Type B pancreatic cell (in vitro differentiated cells): ENCODE measurements at regions not wholly inside any gene's neighbourhood (a gene's known extent, or its start where the extent isn't known, plus 50 kb on each side); places are given as distances from the start of the nearest gene placed in this dataset.
A peak's percentile ranks its signal among the peaks of the same experiment; 100 is the strongest.
"Not testable (repeated sequence)": the region's sequence is repeated elsewhere in the genome, so short reads cannot be mapped to it uniquely, and the experiment has no call there.

Experiments used
- DNase-seq: peaks from one replicate; pipeline ENCODE4 v3.0.0; 2021; ENCODE audit warnings: mixed read lengths; ENCODE audit not compliant: unreplicated experiment; ENCODE audit errors: extremely low spot score
- H3K27ac Mint-ChIP-seq: 2 replicates; pipeline ENCODE4 v1.8.0; 2021; ENCODE audit warnings: mild to moderate bottlenecking, mixed read lengths
- H3K27me3 Mint-ChIP-seq: 2 replicates; pipeline ENCODE4 v1.8.0; 2021; ENCODE audit warnings: mixed read lengths
- H3K36me3 Mint-ChIP-seq: 2 replicates; pipeline ENCODE4 v1.8.0; 2021; ENCODE audit warnings: mixed read lengths
- H3K4me1 Mint-ChIP-seq: one replicate; pipeline ENCODE4 v1.8.0; 2021; ENCODE audit warnings: mixed read lengths; ENCODE audit not compliant: unreplicated experiment
- H3K4me3 Mint-ChIP-seq: 2 replicates; pipeline ENCODE4 v1.8.0; 2021; ENCODE audit warnings: mild to moderate bottlenecking, mixed read lengths
- H3K9me3 Mint-ChIP-seq: 2 replicates; pipeline ENCODE4 v1.8.0; 2021; ENCODE audit warnings: mixed read lengths

DNA sequence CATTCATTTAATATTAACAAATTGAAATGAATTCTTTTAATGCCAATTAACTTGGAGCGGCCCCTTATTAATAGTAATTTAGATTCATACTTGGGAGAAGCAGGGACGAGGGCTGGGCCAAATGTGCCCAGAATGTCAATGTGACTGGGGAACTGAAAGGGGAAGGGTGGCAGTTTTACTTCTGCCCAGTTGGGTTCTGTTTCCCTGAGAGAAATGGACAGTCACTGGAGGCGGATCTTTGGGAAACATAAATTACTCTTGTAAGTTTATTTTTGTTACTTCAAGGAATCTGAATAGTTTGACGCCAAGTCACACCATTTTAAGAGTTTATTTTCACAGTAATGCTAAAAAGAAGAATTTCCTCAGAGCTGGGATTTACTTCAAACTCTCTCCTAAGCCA lies 432.1 kb downstream of the CNTNAP3B start:
- DNase-seq = not testable (repeated sequence)

DNA sequence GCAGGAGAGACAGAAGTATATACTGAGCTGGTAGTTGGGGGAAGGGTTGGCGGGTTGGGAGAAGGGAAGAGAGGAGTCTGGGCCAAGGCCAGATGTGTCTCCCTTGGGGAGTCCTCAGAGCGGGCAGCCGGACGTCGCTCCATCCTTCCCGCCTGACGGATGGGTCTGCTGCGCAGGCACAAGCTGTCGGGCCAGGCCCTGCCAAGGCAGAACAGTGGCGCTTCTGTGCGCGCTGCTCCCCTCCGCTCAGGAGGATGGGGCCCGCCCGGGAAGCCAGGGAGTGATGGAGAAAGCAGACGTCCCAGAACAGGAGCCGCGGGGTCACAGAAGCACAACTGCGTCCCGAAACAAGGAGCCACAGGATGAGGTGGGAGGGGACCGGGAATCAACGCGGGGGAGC lies 449.9 kb downstream of the CNTNAP3B start:
- DNase-seq = not testable (repeated sequence)

More for the DNA sequence above, 432.1 kb downstream of the CNTNAP3B start:
- not testable (repeated sequence) for H3K27me3 Mint-ChIP-seq, H3K9me3 Mint-ChIP-seq, H3K36me3 Mint-ChIP-seq, H3K27ac Mint-ChIP-seq, H3K4me1 Mint-ChIP-seq, H3K4me3 Mint-ChIP-seq

DNA sequence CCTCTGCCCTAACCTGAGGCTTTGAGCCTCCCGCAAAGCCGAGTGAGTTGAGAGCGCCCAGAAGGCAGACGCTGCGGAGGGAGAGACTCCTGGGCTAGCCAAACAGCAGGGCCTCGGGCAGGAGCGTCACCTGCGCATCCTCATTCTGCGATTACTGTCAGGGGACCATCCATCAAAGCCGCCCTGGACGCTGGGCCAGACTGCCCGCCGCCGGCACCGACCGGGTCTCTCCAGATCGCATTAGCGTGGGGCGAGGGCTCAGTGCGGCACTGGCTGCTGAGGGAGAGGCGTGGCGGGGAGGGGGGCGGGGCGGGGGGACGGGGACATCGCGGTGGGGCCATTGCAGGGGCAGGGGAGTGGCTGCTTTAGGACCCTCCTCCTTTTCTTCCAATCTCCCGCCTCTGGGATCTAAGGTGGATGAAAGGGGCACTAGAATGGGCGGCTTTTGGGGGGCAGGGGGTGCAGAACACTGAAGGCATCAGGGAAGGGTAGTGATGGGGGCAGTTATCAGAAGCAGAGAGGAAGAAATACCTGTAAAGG lies 465.7 kb downstream of the CNTNAP3B start:
- H3K4me3 Mint-ChIP-seq, H3K27ac Mint-ChIP-seq, H3K9me3 Mint-ChIP-seq, DNase-seq, H3K4me1 Mint-ChIP-seq, H3K27me3 Mint-ChIP-seq, H3K36me3 Mint-ChIP-seq: not testable (repeated sequence)

More for the DNA sequence above, 449.9 kb downstream of the CNTNAP3B start:
- not testable (repeated sequence) for H3K4me1 Mint-ChIP-seq, H3K9me3 Mint-ChIP-seq, H3K4me3 Mint-ChIP-seq, H3K27me3 Mint-ChIP-seq, H3K36me3 Mint-ChIP-seq, H3K27ac Mint-ChIP-seq

DNA sequence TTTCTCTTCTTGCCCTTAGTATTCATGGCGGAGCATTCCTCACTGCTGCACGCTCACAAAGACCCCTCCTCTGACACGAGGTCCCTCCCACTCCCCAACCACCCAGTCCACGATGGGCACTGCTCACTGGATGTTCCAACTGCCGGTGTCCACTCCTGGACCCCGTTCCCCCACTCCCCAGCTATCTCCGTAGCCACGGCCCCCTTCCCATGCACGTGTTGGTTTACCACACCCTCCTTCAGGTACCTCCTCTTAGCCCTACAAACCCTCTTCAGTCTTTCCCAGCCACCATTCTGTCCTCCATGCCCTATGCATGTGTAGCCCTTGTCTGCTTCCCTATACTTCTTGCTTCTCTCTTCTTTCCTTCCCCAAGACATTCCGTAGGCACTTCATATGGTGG lies 469.6 kb upstream of the ZNG1F start:
- Mint-ChIP-seq H3K4me3 (peak overlapping the region; percentile 0), H3K4me1 (peaks cover 21% of the 10 kb centered on the region)
- H3K27ac Mint-ChIP-seq, H3K36me3 Mint-ChIP-seq, H3K9me3 Mint-ChIP-seq, DNase-seq, H3K27me3 Mint-ChIP-seq: not testable (repeated sequence)

DNA sequence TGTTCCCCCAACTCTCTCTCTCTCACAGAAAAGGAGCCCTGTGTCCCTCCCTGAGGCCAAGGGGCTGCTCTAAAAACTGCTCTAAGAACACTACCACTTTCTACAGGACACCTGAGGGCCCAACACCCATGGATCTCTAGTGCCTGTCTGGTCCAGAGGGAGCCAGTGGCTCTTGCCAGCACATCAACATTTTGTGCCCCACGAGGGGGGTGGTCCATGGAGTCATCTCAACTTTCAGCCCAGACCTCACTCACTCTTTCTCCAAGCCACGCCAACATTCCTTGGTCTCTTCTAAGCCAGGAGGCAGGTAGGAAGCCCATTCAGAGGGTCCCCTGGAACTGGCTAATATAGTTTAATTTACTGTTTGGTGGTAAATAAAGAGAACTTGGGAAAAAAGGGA lies 469.0 kb upstream of the ZNG1F start:
- not testable (repeated sequence) for H3K4me3 Mint-ChIP-seq, DNase-seq, H3K9me3 Mint-ChIP-seq, H3K27me3 Mint-ChIP-seq, H3K27ac Mint-ChIP-seq, H3K36me3 Mint-ChIP-seq
- H3K4me1 Mint-ChIP-seq = peaks cover 21% of the 10 kb centered on the region

DNA sequence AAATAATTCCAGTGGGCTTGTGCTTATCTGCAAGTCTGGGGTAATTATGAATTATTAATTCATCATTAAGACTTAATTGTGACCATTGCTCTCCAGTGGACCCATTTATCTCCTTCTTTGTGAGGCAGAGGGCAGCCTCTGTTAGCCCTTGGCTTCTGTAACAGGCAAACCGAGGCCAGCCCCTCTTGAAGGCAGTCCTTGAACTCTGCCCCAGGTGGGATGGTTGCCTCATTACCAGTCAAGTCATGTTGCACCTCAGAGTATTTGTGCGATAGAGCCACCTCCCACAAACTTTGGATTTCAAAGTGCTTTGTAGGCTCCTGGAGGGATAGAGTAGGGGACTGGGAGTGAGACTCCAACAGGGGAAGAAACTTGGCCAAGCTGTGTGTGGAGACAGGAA lies 468.0 kb upstream of the ZNG1F start:
- not testable (repeated sequence) for H3K27me3 Mint-ChIP-seq, DNase-seq, H3K27ac Mint-ChIP-seq, H3K36me3 Mint-ChIP-seq, H3K4me3 Mint-ChIP-seq, H3K9me3 Mint-ChIP-seq
- H3K4me1 Mint-ChIP-seq = peaks cover 21% of the 10 kb centered on the region

DNA sequence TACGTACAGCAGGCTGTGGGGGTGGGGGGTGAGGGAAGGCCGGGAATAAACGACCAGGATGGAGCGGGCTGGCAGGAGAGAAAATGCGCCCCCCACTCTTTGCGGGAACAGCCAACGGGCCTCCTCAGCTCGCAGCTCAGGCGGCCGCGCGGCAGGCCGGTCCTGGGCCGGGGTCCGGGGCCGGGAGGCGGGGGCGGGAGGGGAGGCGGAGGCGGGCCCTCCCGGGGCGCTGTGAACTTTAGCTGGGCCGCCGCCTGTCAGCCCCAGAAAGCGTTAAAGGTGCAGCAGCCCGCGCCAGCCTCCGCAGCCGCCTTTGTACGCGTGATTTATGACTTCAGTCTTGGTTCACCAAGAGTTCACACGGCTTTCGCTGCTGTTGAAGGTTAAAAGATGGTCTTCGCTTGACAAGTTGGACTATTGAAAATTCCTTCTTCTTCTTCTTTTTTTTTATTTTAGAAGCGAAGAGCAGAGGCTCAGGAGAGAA lies 466.0 kb upstream of the ZNG1F start:
- DNase-seq = peak; percentile 84
- Mint-ChIP-seq H3K27ac (peak overlapping the region; percentile 82), H3K4me3 (peak overlapping the region; percentile 76), H3K4me1 (peaks cover 21% of the 10 kb centered on the region)
- not testable (repeated sequence) for H3K9me3 Mint-ChIP-seq, H3K36me3 Mint-ChIP-seq, H3K27me3 Mint-ChIP-seq

DNA sequence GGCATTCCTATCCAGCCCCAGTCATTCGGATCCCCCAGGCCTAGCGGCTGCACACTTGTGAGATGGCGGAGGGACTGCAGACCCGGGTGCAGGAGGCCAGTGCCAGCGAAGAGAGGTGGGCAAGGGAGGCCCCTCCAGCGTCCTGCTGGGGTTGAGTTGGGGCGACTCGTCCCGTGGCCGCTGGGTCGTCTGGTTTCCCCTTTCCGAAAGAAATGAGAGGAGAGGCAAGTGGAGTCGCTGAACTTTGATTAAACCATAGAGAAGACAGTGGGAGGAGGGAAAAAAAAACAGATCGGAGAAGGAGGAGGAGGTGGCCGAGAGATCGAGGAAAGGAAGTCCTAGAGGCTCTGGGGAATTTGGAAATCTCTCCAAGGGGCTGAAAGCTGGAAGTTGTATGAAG lies 465.2 kb upstream of the ZNG1F start:
- not testable (repeated sequence) for H3K36me3 Mint-ChIP-seq, DNase-seq, H3K9me3 Mint-ChIP-seq, H3K27me3 Mint-ChIP-seq
- Mint-ChIP-seq H3K4me3 (peak overlapping the region; percentile 73), H3K27ac (peak overlapping the region; percentile 82), H3K4me1 (peaks cover 21% of the 10 kb centered on the region)

DNA sequence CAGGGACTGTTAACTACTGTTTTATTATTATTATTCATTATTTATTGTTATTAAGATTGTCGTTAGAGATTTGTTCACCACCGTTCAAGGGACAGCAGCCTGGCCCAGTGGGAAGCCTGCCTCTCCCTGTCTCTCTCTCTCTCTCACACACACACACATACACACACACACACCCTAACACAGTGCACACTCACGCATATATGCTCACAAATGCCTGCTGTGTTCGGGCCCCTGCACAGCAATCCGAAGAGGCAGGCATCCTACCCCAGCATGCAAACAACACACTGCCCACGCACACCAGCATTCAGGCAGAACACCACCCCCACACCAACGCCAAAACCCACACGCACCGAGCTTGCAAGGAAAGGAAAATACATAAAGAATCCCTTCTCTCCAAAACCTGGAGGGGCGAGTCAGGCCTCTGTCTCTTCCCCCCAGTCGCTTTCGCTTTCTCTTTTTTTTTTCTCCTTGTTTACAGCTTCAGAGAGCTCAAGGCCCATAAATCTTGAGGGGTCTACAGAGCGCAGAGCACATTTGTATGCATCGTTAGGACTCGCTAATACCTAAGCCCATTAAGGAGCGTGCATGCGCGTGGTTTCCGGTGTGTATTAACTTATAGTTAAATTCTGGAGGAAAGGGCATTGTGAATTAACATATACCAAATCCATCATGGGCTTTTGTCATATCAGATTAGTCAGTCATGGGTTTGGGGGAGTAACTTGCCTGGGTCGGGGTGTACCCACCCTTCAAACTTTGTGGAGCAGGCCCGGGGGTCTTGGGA lies 464.6 kb upstream of the ZNG1F start:
- Mint-ChIP-seq H3K27ac (peak overlapping the region; percentile 82), H3K4me3 (peak overlapping the region; percentile 73), H3K4me1 (peaks cover 16% of the 10 kb centered on the region)
- not testable (repeated sequence) for H3K36me3 Mint-ChIP-seq, H3K27me3 Mint-ChIP-seq, H3K9me3 Mint-ChIP-seq, DNase-seq

DNA sequence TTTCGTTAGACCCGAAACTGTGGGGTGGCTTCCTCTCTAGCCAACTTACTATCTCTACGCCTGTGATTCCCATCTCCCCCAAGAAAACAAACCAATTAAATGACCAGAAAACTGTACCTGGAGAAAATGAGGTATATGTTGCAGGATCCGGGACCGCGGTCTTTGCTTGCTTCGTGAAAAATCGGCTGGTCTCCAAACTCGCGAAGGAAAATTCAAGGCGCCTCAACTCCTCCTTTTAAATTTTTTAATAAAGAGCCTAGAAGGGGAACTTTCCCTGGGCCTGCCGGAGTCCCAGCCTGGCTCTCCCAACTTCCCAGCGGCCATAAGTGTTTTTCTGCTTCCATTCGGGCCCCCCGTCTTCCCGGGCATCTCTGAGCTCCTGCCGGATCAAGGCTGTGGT lies 463.7 kb upstream of the ZNG1F start:
- not testable (repeated sequence) for H3K27ac Mint-ChIP-seq, H3K9me3 Mint-ChIP-seq
- H3K4me3 Mint-ChIP-seq = peak overlapping the region; percentile 28

DNA sequence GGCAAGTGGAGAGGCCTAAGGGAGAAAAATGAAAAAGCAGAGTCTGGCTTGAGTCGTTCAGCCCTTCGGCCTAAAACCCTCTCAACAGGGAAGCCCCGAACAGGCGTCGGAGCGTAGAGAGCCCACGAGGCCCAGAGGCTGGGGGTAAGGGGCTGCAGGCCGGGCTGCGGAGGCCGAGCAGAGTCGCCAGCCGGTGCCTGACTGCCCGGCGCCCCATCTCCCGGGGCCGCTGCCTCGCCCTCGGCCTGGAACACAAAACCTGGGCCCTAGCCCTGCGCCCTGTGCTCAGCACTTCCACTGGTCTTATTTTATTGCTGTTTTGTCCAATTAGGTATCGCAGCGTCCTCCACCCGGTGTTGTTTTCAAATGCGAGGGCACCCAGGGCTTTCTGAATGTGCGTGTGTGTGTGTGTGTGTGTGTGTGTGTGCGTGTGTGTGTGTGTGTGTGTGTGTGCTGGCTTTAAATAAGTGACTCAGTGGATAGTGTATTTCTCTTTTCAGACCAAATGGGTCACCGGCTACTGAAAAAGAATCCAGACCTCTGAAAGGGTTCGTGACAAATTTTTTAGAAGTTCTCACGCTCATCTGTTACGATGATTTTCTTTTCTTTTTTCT lies 463.1 kb upstream of the ZNG1F start:
- not testable (repeated sequence) for DNase-seq, H3K27ac Mint-ChIP-seq, H3K4me1 Mint-ChIP-seq, H3K27me3 Mint-ChIP-seq, H3K36me3 Mint-ChIP-seq, H3K9me3 Mint-ChIP-seq
- H3K4me3 Mint-ChIP-seq = peak overlapping the region; percentile 39

More for the DNA sequence above, 463.7 kb upstream of the ZNG1F start:
- H3K36me3 Mint-ChIP-seq, DNase-seq, H3K27me3 Mint-ChIP-seq: not testable (repeated sequence)
- H3K4me1 Mint-ChIP-seq = peaks cover 12% of the 10 kb centered on the region

DNA sequence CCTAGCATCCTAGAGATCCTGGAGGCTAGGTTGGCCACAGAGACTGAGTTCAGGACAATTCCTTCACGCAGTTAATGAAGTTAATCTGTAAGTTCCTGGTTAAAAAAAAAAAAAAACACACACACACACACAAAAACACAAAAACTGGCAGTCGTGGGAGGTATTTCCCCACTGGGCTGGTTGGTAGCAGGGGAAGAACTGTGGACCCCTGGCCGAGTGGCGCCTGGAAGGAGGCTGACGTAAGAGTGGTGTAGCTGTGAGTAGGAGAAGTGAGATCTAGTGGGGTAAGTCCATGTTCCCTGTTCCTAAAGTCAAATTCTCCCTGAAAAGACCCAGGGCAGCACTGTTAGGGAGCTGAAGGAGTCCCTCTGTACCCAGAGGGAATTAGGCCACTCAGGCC lies 461.0 kb upstream of the ZNG1F start:
- H3K4me1 Mint-ChIP-seq, H3K4me3 Mint-ChIP-seq, H3K27ac Mint-ChIP-seq, H3K9me3 Mint-ChIP-seq, H3K27me3 Mint-ChIP-seq, DNase-seq, H3K36me3 Mint-ChIP-seq: not testable (repeated sequence)

DNA sequence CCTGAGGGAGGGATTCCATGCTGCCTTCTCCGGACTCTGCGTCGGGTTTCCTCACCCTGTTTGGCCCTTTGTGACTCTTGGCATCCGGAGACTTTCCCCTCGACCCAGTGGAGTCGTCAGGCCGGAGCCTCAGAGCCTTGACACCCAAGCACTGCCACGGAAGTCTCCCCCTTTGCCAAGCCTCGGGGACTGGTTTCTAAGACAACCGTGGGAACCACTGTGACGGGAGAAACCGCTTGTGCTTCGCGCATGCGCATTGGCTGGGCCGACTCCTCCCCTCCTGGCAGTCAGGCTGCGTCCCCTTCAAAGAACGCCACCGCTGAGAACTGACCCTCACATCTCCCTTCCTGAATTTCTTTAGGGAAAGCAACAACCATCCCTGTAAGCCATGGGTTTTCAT lies 459.4 kb upstream of the ZNG1F start:
- H3K4me3 Mint-ChIP-seq, H3K4me1 Mint-ChIP-seq, H3K27me3 Mint-ChIP-seq, H3K36me3 Mint-ChIP-seq, H3K9me3 Mint-ChIP-seq, H3K27ac Mint-ChIP-seq, DNase-seq: not testable (repeated sequence)

DNA sequence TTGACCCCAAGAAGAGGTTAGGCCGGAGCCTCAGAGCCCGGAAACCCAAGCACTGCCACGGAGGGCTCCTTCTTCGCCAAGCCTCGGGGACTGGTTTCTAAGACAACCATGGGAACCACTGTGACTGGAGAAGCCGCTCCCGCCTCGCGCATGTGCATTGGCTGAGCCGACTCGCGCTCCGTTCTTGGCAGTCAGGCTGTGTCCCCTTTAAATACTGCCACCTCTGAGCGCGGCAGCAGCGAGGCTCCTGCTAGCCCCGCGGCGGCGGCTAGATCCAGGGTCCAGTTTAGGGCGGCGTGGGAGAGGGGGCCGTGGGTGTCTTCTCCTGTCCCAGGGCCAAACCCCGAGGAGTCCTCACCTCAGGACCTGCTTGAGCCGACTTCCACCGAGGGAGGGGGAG lies 457.1 kb upstream of the ZNG1F start:
- H3K4me3 Mint-ChIP-seq, H3K27ac Mint-ChIP-seq, H3K4me1 Mint-ChIP-seq, H3K36me3 Mint-ChIP-seq, H3K9me3 Mint-ChIP-seq, DNase-seq, H3K27me3 Mint-ChIP-seq: not testable (repeated sequence)
